T47D (cell line): ENCODE measurements at regions not wholly inside any gene's neighbourhood (a gene's known extent, or its start where the extent isn't known, plus 50 kb on each side); places are given as distances from the start of the nearest gene placed in this dataset.
"Not testable (repeated sequence)": the region's sequence is repeated elsewhere in the genome, so short reads cannot be mapped to it uniquely, and the experiment has no call there.

Experiments
- DNase-seq, 2 experiments: peaks; one replicate each; pipeline versions ENCODE4 v3.0.0 to v3.0.0-alpha.2; 2011 to 2012; ENCODE audit warnings: low read depth in 1 of 2, low spot score in 1 of 2
- JUND ChIP-seq: IDR thresholded peaks from 2 replicates; pipeline ENCODE4 v1.6.1; 2012; ENCODE audit warnings: low read depth
- in situ Hi-C: cut with HindIII; loops from 2 replicates; pipeline ENCODE4 v1.10.0; 2016; ENCODE audit warnings: low sequenced_read_pairs, low pct_unique_long_range_greater_than_20kb

GRCh38 chr7:17396692-17397091 lies 98.2 kb downstream of the AHR start:
- in situ Hi-C loops = no loop called here

GRCh38 chr7:17401791-17402627 lies 103.6 kb downstream of the AHR start:
- no peak for DNase-seq
- no peak for TF ChIP-seq JUND
- in situ Hi-C loops = no loop called here

More at GRCh38 chr7:17396692-17397091, 98.2 kb downstream of the AHR start:
- TF ChIP-seq JUND = no peak
- no peak for DNase-seq

- no peak for TF ChIP-seq JUND
- no peak for DNase-seq
- in situ Hi-C loops = no loop called here
These were observed 104.3 kb downstream of the AHR start for GRCh38 chr7:17402628-17403278.

- in situ Hi-C loops = no loop called here
- TF ChIP-seq JUND = no peak
- no peak for DNase-seq
These were observed 105.6 kb downstream of the AHR start for GRCh38 chr7:17404006-17404405.

GRCh38 chr7:17405786-17406185 lies 107.3 kb downstream of the AHR start:
- no peak for TF ChIP-seq JUND
- in situ Hi-C loops = no loop called here
- DNase-seq = peak in 1 of 2 experiments; percentile 36

- DNase-seq = no peak
- in situ Hi-C loops = no loop called here
- TF ChIP-seq JUND = no peak
These were observed 108.3 kb downstream of the AHR start for GRCh38 chr7:17406738-17407137.

- DNase-seq = no peak
- TF ChIP-seq JUND = no peak
- in situ Hi-C loops = no loop called here
These were observed 108.8 kb downstream of the AHR start for GRCh38 chr7:17407229-17407628.

- DNase-seq = no peak
- in situ Hi-C loops = no loop called here
- no peak for TF ChIP-seq JUND
These were observed 109.9 kb downstream of the AHR start for GRCh38 chr7:17408245-17408903.

GRCh38 chr7:17408904-17409290 lies 110.4 kb downstream of the AHR start:
- DNase-seq = no peak
- TF ChIP-seq JUND = no peak
- in situ Hi-C loops = no loop called here

GRCh38 chr7:17411922-17412321 lies 113.5 kb downstream of the AHR start:
- in situ Hi-C loops = no loop called here
- no peak for TF ChIP-seq JUND
- no peak for DNase-seq

GRCh38 chr7:17412883-17413282 lies 114.4 kb downstream of the AHR start:
- DNase-seq = no peak

GRCh38 chr7:17415955-17416354 lies 117.5 kb downstream of the AHR start:
- no peak for DNase-seq
- in situ Hi-C loops = no loop called here
- no peak for TF ChIP-seq JUND

More at GRCh38 chr7:17412883-17413282, 114.4 kb downstream of the AHR start:
- in situ Hi-C loops = no loop called here
- TF ChIP-seq JUND = no peak

GRCh38 chr7:17420308-17421015 lies 122.0 kb downstream of the AHR start:
- in situ Hi-C loops, DNase-seq: not testable (repeated sequence)
